DMS153 (cell line): ENCODE measurements at regions not wholly inside any gene's neighbourhood (a gene's known extent, or its start where the extent isn't known, plus 50 kb on each side); places are given as distances from the start of the nearest gene placed in this dataset.
A peak's percentile ranks its signal among the peaks of the same experiment; 100 is the strongest.

Experiments
- DNase-seq: peaks from one replicate; lab custom pipeline; 2025; lab: John Stamatoyannopoulos, UW

- no peak for DNase-seq
These were observed 832.5 kb downstream of the TBC1D22A start for GRCh38 chr22:47594836-47595521.

GRCh38 chr22:47593911-47594311 is 831.5 kb downstream of the TBC1D22A start:
- no peak for DNase-seq

GRCh38 chr22:47593291-47593690 is 830.8 kb downstream of the TBC1D22A start:
- no peak for DNase-seq

- no peak for DNase-seq
These were observed 830.3 kb downstream of the TBC1D22A start for GRCh38 chr22:47592791-47593190.

GRCh38 chr22:47591709-47592108 is 829.3 kb downstream of the TBC1D22A start:
- DNase-seq: no peak

- DNase-seq: no peak
These were observed 828.6 kb downstream of the TBC1D22A start for GRCh38 chr22:47591016-47591415.

- DNase-seq: no peak
These were observed 827.1 kb downstream of the TBC1D22A start for GRCh38 chr22:47589271-47590250.

- DNase-seq: no peak
These were observed 826.1 kb downstream of the TBC1D22A start for GRCh38 chr22:47588578-47588960.

- DNase-seq: no peak
These were observed 825.6 kb downstream of the TBC1D22A start for GRCh38 chr22:47587861-47588577.

GRCh38 chr22:47587361-47587760 is 824.9 kb downstream of the TBC1D22A start:
- DNase-seq: no peak

GRCh38 chr22:47586946-47587345 is 824.5 kb downstream of the TBC1D22A start:
- DNase-seq: no peak

GRCh38 chr22:47586038-47586437 is 823.6 kb downstream of the TBC1D22A start:
- peak; percentile 46 for DNase-seq

GRCh38 chr22:47583959-47584562 is 821.6 kb downstream of the TBC1D22A start:
- DNase-seq: no peak

GRCh38 chr22:47582067-47582466 is 819.6 kb downstream of the TBC1D22A start:
- no peak for DNase-seq

- no peak for DNase-seq
These were observed 817.7 kb downstream of the TBC1D22A start for GRCh38 chr22:47580121-47580520.

GRCh38 chr22:47576908-47577307 is 814.5 kb downstream of the TBC1D22A start:
- no peak for DNase-seq

- peak; percentile 48 for DNase-seq
These were observed 812.8 kb downstream of the TBC1D22A start for GRCh38 chr22:47575291-47575690.

- no peak for DNase-seq
These were observed 812.1 kb downstream of the TBC1D22A start for GRCh38 chr22:47574556-47574955.

GRCh38 chr22:47573141-47573540 is 810.7 kb downstream of the TBC1D22A start:
- DNase-seq: no peak

GRCh38 chr22:47572443-47572842 is 810.0 kb downstream of the TBC1D22A start:
- no peak for DNase-seq

- DNase-seq: no peak
These were observed 809.2 kb downstream of the TBC1D22A start for GRCh38 chr22:47571616-47572015.

GRCh38 chr22:47570851-47571250 is 808.4 kb downstream of the TBC1D22A start:
- no peak for DNase-seq
